ENCODE measurements at regions not wholly inside any gene's neighbourhood (a gene's known extent, or its start where the extent isn't known, plus 50 kb on each side); places are given as distances from the start of the nearest gene placed in this dataset.

DNA sequence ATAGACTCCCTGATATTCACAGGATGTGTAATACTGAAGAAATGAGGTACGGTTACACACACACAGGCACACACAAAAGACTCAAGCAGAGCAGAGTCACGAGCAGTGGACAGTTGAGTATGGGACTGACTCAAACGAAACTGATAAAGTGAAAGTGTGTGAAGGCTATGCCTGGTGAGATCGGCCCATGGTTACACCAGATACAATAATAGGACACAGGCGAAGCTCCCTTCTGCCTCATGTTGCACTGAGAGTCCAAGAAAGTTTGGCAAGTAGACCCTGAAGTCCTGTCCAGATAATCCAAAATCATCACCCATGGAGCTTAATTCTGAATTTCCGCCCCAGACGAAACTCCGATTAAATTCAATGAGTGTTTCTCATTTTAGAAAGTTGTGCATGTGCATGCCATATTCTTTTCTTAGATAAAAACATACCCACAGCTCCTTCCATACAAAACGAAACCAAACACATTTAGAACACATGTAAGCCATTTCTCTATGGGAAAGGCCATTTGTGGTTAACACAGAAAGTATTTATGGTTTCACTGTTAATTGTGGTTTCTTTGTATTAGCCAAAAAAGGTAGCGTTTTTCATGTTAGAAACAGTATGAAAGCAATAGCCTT is 567.6 kb downstream of the PLCL1 start:
- Histone ChIP-seq H2AFZ (ENCODE audit: low read depth, low read length) (no peak overlapping the region), H3K18ac (ENCODE audit: low read depth in 1 of 2, low read length in 2 of 2) (no peak overlapping the region), H3K36me3 (ENCODE audit: control insufficient read depth in 1 of 2, insufficient read depth in 2 of 2, low read depth in 1 of 2, low read length in 2 of 2) (no peaks in the 10 kb centered on the region), H3K27me3 (ENCODE audit: control insufficient read depth in 1 of 2, insufficient read depth in 1 of 2, low read length in 2 of 2) (no peaks in the 10 kb centered on the region), H3K14ac (ENCODE audit: low read length in 2 of 2) (no peak overlapping the region), H3K9me3 (ENCODE audit: control insufficient read depth, low read length) (no peaks in the 10 kb centered on the region), H2BK5ac (ENCODE audit: low read depth, low read length, poor library complexity, severe bottlenecking) (no peak overlapping the region), H3K4me1 (ENCODE audit: control insufficient read depth, insufficient read depth, low read depth, low read length) (no peaks in the 10 kb centered on the region), H2BK15ac (ENCODE audit: low read depth, poor library complexity, severe bottlenecking) (no peak overlapping the region), H3K4me2 (ENCODE audit: low read length, poor library complexity, severe bottlenecking) (no peak overlapping the region), H2BK120ac (ENCODE audit: low read depth, low read length) (no peak overlapping the region), H4K8ac (ENCODE audit: low read length) (no peak overlapping the region), H3K4me3 (ENCODE audit: insufficient read depth in 1 of 2, low read depth in 1 of 2, low read length in 2 of 2) (peak overlapping the region in 1 of 2 experiments; percentile 76), H4K91ac (ENCODE audit: low read length) (no peak overlapping the region), H3K79me1 (replicated peaks; ENCODE audit: low read length, poor library complexity, severe bottlenecking) (no peaks in the 10 kb centered on the region), H3K4ac (ENCODE audit: low read depth in 1 of 2, low read length in 2 of 2) (no peak overlapping the region), H3K27ac (ENCODE audit: low read length, poor library complexity, severe bottlenecking) (no peak overlapping the region), H3K23ac (ENCODE audit: low read length in 2 of 2) (no peak overlapping the region), H2AK5ac (ENCODE audit: low read length, severe bottlenecking) (no peak overlapping the region), H3K9ac (ENCODE audit: low read length) (peak overlapping the region; percentile 90), H2BK12ac (ENCODE audit: low read length in 2 of 2) (no peak overlapping the region)
- 89% methylated on average over 5 of the region's 10 CpGs for WGBS
- DNase-seq = peak; percentile 6

DNA sequence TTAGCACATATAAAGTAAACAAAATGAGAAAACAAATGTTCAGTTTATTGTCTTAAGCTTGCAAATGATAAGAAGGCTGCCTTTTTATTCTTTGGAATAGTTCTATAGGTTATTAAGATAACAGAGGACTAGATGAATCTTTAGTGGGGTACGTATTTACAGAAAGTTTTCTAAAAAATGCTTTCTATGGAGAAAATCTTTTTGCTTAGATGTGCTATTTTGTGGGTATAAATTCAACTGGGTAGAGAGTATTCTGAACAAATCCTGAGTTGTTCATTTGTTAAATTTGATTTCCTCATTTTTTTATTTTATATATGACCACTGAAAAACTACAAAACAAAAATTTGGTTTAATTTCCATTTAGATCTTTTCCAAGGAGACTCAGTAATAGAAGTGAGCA is 566.9 kb downstream of the PLCL1 start:
- Histone ChIP-seq H3K23ac (ENCODE audit: low read length in 2 of 2) (no peak overlapping the region), H2BK12ac (ENCODE audit: low read length in 2 of 2) (no peak overlapping the region), H3K4me3 (ENCODE audit: insufficient read depth in 1 of 2, low read depth in 1 of 2, low read length in 2 of 2) (peak overlapping the region in 1 of 2 experiments; percentile 76), H2BK120ac (ENCODE audit: low read depth, low read length) (no peak overlapping the region), H3K27ac (ENCODE audit: low read length, poor library complexity, severe bottlenecking) (no peak overlapping the region), H4K8ac (ENCODE audit: low read length) (no peak overlapping the region), H2AFZ (ENCODE audit: low read depth, low read length) (no peak overlapping the region), H3K9ac (ENCODE audit: low read length) (peak overlapping the region; percentile 90), H3K4me2 (ENCODE audit: low read length, poor library complexity, severe bottlenecking) (no peak overlapping the region), H2AK5ac (ENCODE audit: low read length, severe bottlenecking) (no peak overlapping the region), H2BK15ac (ENCODE audit: low read depth, poor library complexity, severe bottlenecking) (no peak overlapping the region), H3K9me3 (ENCODE audit: control insufficient read depth, low read length) (no peaks in the 10 kb centered on the region), H3K4ac (ENCODE audit: low read depth in 1 of 2, low read length in 2 of 2) (no peak overlapping the region), H3K14ac (ENCODE audit: low read length in 2 of 2) (no peak overlapping the region), H3K4me1 (ENCODE audit: control insufficient read depth, insufficient read depth, low read depth, low read length) (no peaks in the 10 kb centered on the region), H4K91ac (ENCODE audit: low read length) (no peak overlapping the region), H3K79me1 (replicated peaks; ENCODE audit: low read length, poor library complexity, severe bottlenecking) (no peaks in the 10 kb centered on the region), H3K36me3 (ENCODE audit: control insufficient read depth in 1 of 2, insufficient read depth in 2 of 2, low read depth in 1 of 2, low read length in 2 of 2) (no peaks in the 10 kb centered on the region), H3K18ac (ENCODE audit: low read depth in 1 of 2, low read length in 2 of 2) (no peak overlapping the region), H3K27me3 (ENCODE audit: control insufficient read depth in 1 of 2, insufficient read depth in 1 of 2, low read length in 2 of 2) (no peaks in the 10 kb centered on the region), H2BK5ac (ENCODE audit: low read depth, low read length, poor library complexity, severe bottlenecking) (no peak overlapping the region)
- 91% methylated on average over 1 of the region's 1 CpG for WGBS
- DNase-seq = no peak

DNA sequence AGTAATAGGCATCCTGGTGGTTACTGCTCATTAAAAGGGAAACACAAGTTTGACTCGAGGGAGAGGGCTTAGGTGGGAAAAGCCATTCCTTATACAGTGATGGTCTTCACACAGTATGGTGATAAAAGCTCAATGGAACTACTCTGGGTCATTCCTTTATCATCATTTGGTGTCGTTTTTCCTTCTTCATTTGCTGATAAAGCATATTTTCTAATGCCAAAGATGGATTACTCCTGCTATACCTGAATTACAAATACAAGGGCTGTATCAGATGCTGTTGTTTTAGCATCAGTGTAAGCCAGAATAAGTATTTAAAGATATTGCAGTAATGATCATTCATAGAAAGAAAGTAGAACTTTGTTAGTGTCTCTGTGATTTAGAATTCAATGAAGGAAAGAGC is 563.7 kb downstream of the PLCL1 start:
- no peak overlapping the region for H3K27ac ChIP-seq (ENCODE audit: low read length, poor library complexity, severe bottlenecking)
- H3K9me3 ChIP-seq (ENCODE audit: control insufficient read depth, low read length) = no peaks in the 10 kb centered on the region
- no peak overlapping the region for H2BK15ac ChIP-seq (ENCODE audit: low read depth, poor library complexity, severe bottlenecking)
- no peak overlapping the region for H4K91ac ChIP-seq (ENCODE audit: low read length)
- no peak overlapping the region for H3K23ac ChIP-seq (ENCODE audit: low read length in 2 of 2)
- WGBS = 46% methylated on average over 1 of the region's 2 CpGs
- no peak overlapping the region for H2AK5ac ChIP-seq (ENCODE audit: low read length, severe bottlenecking)
- no peaks in the 10 kb centered on the region for H3K27me3 ChIP-seq (ENCODE audit: control insufficient read depth in 1 of 2, insufficient read depth in 1 of 2, low read length in 2 of 2)
- no peak overlapping the region for H3K9ac ChIP-seq (ENCODE audit: low read length)
- H3K79me1 ChIP-seq (replicated peaks; ENCODE audit: low read length, poor library complexity, severe bottlenecking) = no peaks in the 10 kb centered on the region
- H3K14ac ChIP-seq (ENCODE audit: low read length in 2 of 2) = no peak overlapping the region
- H2BK120ac ChIP-seq (ENCODE audit: low read depth, low read length) = no peak overlapping the region
- no peak overlapping the region for H2BK5ac ChIP-seq (ENCODE audit: low read depth, low read length, poor library complexity, severe bottlenecking)
- no peaks in the 10 kb centered on the region for H3K36me3 ChIP-seq (ENCODE audit: control insufficient read depth in 1 of 2, insufficient read depth in 2 of 2, low read depth in 1 of 2, low read length in 2 of 2)
- no peak overlapping the region for H3K18ac ChIP-seq (ENCODE audit: low read depth in 1 of 2, low read length in 2 of 2)
- H3K4me2 ChIP-seq (ENCODE audit: low read length, poor library complexity, severe bottlenecking) = no peak overlapping the region
- H3K4ac ChIP-seq (ENCODE audit: low read depth in 1 of 2, low read length in 2 of 2) = no peak overlapping the region
- no peak overlapping the region for H2AFZ ChIP-seq (ENCODE audit: low read depth, low read length)
- no peaks in the 10 kb centered on the region for H3K4me1 ChIP-seq (ENCODE audit: control insufficient read depth, insufficient read depth, low read depth, low read length)
- no peak overlapping the region for H3K4me3 ChIP-seq (ENCODE audit: insufficient read depth in 1 of 2, low read depth in 1 of 2, low read length in 2 of 2)
- DNase-seq = no peak
- H2BK12ac ChIP-seq (ENCODE audit: low read length in 2 of 2) = no peak overlapping the region
- no peak overlapping the region for H4K8ac ChIP-seq (ENCODE audit: low read length)

DNA sequence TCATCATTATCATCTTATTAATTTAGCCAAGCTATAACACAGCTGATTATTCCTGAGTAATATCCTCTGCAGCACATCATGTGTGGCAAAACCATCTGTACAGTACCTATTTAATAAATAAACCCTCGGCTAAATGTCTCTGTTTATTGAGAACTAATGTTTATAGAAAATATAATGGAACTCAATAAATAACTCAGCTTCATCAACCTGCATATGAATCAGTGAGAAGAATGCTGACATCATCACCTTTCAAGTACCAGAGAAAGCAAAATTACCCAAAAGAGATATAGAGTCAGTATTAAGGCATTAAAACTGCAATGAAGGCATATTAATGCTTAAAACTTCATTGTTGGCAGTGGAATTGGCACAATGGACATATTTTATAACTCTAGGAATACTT is 558.3 kb downstream of the PLCL1 start:
- Histone ChIP-seq H2BK5ac (ENCODE audit: low read depth, low read length, poor library complexity, severe bottlenecking) (no peak overlapping the region), H3K9me3 (ENCODE audit: control insufficient read depth, low read length) (no peaks in the 10 kb centered on the region), H3K4me3 (ENCODE audit: insufficient read depth in 1 of 2, low read depth in 1 of 2, low read length in 2 of 2) (no peak overlapping the region), H3K9ac (ENCODE audit: low read length) (no peak overlapping the region), H3K18ac (ENCODE audit: low read depth in 1 of 2, low read length in 2 of 2) (no peak overlapping the region), H3K4me1 (ENCODE audit: control insufficient read depth, insufficient read depth, low read depth, low read length) (no peaks in the 10 kb centered on the region), H3K14ac (ENCODE audit: low read length in 2 of 2) (no peak overlapping the region), H2BK15ac (ENCODE audit: low read depth, poor library complexity, severe bottlenecking) (no peak overlapping the region), H3K27me3 (ENCODE audit: control insufficient read depth in 1 of 2, insufficient read depth in 1 of 2, low read length in 2 of 2) (no peaks in the 10 kb centered on the region), H3K4ac (ENCODE audit: low read depth in 1 of 2, low read length in 2 of 2) (no peak overlapping the region), H3K27ac (ENCODE audit: low read length, poor library complexity, severe bottlenecking) (no peak overlapping the region), H4K91ac (ENCODE audit: low read length) (no peak overlapping the region), H2AK5ac (ENCODE audit: low read length, severe bottlenecking) (no peak overlapping the region), H3K79me1 (replicated peaks; ENCODE audit: low read length, poor library complexity, severe bottlenecking) (no peaks in the 10 kb centered on the region), H3K23ac (ENCODE audit: low read length in 2 of 2) (no peak overlapping the region), H2BK12ac (ENCODE audit: low read length in 2 of 2) (no peak overlapping the region), H4K8ac (ENCODE audit: low read length) (no peak overlapping the region), H2AFZ (ENCODE audit: low read depth, low read length) (no peak overlapping the region), H2BK120ac (ENCODE audit: low read depth, low read length) (no peak overlapping the region), H3K4me2 (ENCODE audit: low read length, poor library complexity, severe bottlenecking) (no peak overlapping the region), H3K36me3 (ENCODE audit: control insufficient read depth in 1 of 2, insufficient read depth in 2 of 2, low read depth in 1 of 2, low read length in 2 of 2) (no peaks in the 10 kb centered on the region)
- DNase-seq = no peak
- WGBS = no CpG with 5 or more reads among the region's 1 CpG
